ENCODE measurements at regions not wholly inside any gene's neighbourhood (a gene's known extent, or its start where the extent isn't known, plus 50 kb on each side); places are given as distances from the start of the nearest gene placed in this dataset.

DNA sequence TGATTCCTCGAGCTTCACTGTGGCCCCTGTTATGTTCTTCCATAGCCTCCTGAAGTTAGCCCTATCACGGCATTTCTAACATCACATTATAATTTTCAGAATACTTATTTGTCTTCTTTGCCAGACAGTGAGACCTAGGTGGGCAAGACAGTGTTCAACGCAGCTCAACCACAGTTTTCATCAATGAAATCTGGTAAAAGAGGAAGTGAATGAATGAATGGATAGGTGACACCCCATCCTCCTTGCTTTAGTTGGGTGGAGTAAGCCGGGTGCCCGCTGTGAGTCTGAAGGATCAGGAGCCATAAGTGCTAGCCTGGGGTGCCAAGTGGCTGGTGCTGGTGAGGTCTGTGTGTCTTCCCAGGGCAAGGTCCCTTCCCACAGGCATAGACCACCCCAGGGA, 60.2 kb upstream of the MTNR1B start:
- no peak for TF ChIP-seq JUND (IDR thresholded peaks at IDR 0.05; ENCODE audit: low read depth)
- DNase-seq (ENCODE audit: low read depth in 1 of 2, low spot score in 1 of 2), result no peak
- in situ Hi-C loops (cut with HindIII; ENCODE audit: low pct_unique_long_range_greater_than_20kb, low sequenced_read_pairs), result no loop called here

GRCh38 chr11:92911478-92911877, 58.0 kb upstream of the MTNR1B start:
- no peak for TF ChIP-seq JUND (IDR thresholded peaks at IDR 0.05; ENCODE audit: low read depth)
- no peak for DNase-seq (ENCODE audit: low read depth in 1 of 2, low spot score in 1 of 2)
- in situ Hi-C loops (cut with HindIII; ENCODE audit: low pct_unique_long_range_greater_than_20kb, low sequenced_read_pairs), result no loop called here

DNA sequence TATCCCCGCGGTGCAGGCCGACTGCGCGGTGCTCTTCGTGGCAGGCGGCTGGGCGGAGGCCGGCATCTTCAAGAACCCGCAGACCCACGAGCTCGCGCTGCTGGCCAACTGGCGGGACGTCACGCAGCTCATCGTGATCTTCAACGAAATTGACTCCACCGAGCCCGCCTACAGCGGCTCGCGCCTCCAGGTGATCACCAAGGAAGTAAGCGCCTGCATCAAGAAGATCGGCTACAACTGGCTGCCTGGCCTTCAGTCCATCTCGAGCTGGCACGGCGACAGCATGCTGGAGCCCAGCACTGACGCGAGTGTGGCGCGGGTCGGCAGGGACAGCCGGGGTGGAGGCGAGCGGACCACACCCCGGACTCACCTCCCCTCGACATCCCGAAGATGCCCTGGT, 53.9 kb upstream of the MTNR1B start:
- no peak for TF ChIP-seq JUND (IDR thresholded peaks at IDR 0.05; ENCODE audit: low read depth)

GRCh38 chr11:92916299-92916698, 53.2 kb upstream of the MTNR1B start:
- no peak for DNase-seq (ENCODE audit: low read depth in 1 of 2, low spot score in 1 of 2)
- TF ChIP-seq JUND (IDR thresholded peaks at IDR 0.05; ENCODE audit: low read depth), result no peak
- in situ Hi-C loops (cut with HindIII; ENCODE audit: low pct_unique_long_range_greater_than_20kb, low sequenced_read_pairs), result no loop called here

More for the DNA sequence above, 53.9 kb upstream of the MTNR1B start:
- in situ Hi-C loops (cut with HindIII; ENCODE audit: low pct_unique_long_range_greater_than_20kb, low sequenced_read_pairs), result no loop called here
- DNase-seq (ENCODE audit: low read depth in 1 of 2, low spot score in 1 of 2), result no peak

DNA sequence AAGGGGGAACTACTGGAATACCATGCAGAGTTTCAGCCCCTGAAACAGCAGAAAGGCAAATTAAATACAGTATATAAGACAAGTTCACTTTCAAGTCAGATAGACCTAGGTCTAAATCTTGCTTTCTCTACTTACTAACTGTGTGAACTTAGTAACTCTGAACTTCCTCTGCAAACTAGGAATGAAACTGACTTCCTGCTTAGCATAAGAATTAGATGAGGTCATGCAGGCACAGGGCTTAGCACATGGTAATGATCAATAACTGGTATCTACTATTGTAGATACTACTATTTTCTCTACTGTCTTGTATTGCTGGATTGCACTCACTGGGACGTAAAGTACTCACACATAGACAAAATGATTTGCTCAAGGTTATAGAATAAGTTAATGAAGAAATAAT, 51.5 kb upstream of the MTNR1B start:
- in situ Hi-C loops (cut with HindIII; ENCODE audit: low pct_unique_long_range_greater_than_20kb, low sequenced_read_pairs), result no loop called here
- no peak for TF ChIP-seq JUND (IDR thresholded peaks at IDR 0.05; ENCODE audit: low read depth)

DNA sequence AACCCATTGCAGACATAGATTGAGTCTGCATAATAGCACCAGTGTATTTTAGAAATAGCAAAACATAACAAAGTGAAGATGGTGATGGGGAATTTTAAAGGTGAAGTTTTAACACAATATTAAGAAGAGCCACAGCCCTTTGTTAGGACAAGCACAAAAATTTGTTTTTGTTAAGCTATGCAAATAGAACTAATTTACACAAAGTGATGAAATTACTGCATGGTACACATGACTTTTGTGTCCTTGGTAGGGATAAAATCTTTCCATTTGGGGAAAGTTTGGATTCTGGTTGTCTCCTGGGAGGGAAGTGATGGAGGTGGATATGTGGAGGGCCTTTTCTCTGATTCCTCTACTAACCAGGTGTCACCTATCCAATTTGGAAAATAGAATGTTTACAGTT, 50.4 kb upstream of the MTNR1B start:
- in situ Hi-C loops (cut with HindIII; ENCODE audit: low pct_unique_long_range_greater_than_20kb, low sequenced_read_pairs), result no loop called here
- TF ChIP-seq JUND (IDR thresholded peaks at IDR 0.05; ENCODE audit: low read depth), result no peak
- DNase-seq (ENCODE audit: low read depth in 1 of 2, low spot score in 1 of 2), result no peak

More for the DNA sequence above, 51.5 kb upstream of the MTNR1B start:
- no peak for DNase-seq (ENCODE audit: low read depth in 1 of 2, low spot score in 1 of 2)

Data from T47D (cell line).